SK-N-SH treated with all-trans-retinoic acid at 6 μM for 48 hours (cell line): ENCODE measurements at regions not wholly inside any gene's neighbourhood (a gene's known extent, or its start where the extent isn't known, plus 50 kb on each side); places are given as distances from the start of the nearest gene placed in this dataset.

Experiments used
- ATAC-seq: fragments of 200-7000 bp; cut with Tn5 transposase; 3 replicates; pipeline ENCODE4 v1.9.1; 2020; ENCODE audit warnings: mild to moderate bottlenecking, moderate library complexity
- ARNTL ChIP-seq: fragments of 450-650 bp; formaldehyde crosslinking; IDR thresholded peaks from 2 replicates; pipeline ENCODE4 v1.5.0; 2020; ENCODE audit warnings: low read depth, mild to moderate bottlenecking, moderate library complexity, borderline replicate concordance
- BACH2 ChIP-seq: fragments of 250-450 bp; sonication (Bioruptor Pico); IDR thresholded peaks from 2 replicates; pipeline ENCODE4 v1.9.0; 2021; ENCODE audit warnings: mild to moderate bottlenecking, borderline replicate concordance
- CREB5 ChIP-seq: fragments of 250-450 bp; sonication (Bioruptor Pico); IDR thresholded peaks from 2 replicates; pipeline ENCODE4 v1.5.1; 2020; ENCODE audit warnings: low read depth, mild to moderate bottlenecking, moderate library complexity
- CSDC2 ChIP-seq: fragments of 250-450 bp; sonication (Bioruptor Pico); IDR thresholded peaks from 2 replicates; pipeline ENCODE4 v1.5.0; 2020; ENCODE audit warnings: mild to moderate bottlenecking, moderate library complexity
- CSRNP3 ChIP-seq: fragments of 250-450 bp; sonication (Bioruptor Pico); IDR thresholded peaks from 2 replicates; pipeline ENCODE4 v1.5.1; 2021; ENCODE audit warnings: mild to moderate bottlenecking, moderate library complexity
- ESRRG ChIP-seq: fragments of 250-450 bp; sonication (Bioruptor Pico); IDR thresholded peaks from 2 replicates; pipeline ENCODE4 v1.6.1; 2021; ENCODE audit warnings: mild to moderate bottlenecking
- ISL1 ChIP-seq: fragments of 250-450 bp; sonication (Bioruptor Pico); IDR thresholded peaks from 2 replicates; pipeline ENCODE4 v2.1.2; 2022; ENCODE audit warnings: mild to moderate bottlenecking, moderate library complexity
- OSR1 ChIP-seq: fragments of 250-450 bp; sonication (Bioruptor Pico); IDR thresholded peaks from 2 replicates; pipeline ENCODE4 v1.8.0; 2022; ENCODE audit warnings: moderate library complexity, mild to moderate bottlenecking, inconsistent platforms
- PATZ1 ChIP-seq: fragments of 250-450 bp; sonication (Bioruptor Pico); IDR thresholded peaks from 2 replicates; pipeline ENCODE4 v1.8.0; 2020; ENCODE audit warnings: mild to moderate bottlenecking, moderate library complexity, borderline replicate concordance
- POU6F1 ChIP-seq: fragments of 250-450 bp; sonication (Bioruptor Pico); IDR thresholded peaks from 2 replicates; pipeline ENCODE4 v1.8.0; 2021; ENCODE audit warnings: low read depth, mild to moderate bottlenecking, moderate library complexity, borderline replicate concordance
- PPARA ChIP-seq: fragments of 250-450 bp; sonication (Bioruptor Pico); IDR thresholded peaks from 2 replicates; pipeline ENCODE4 v1.5.0; 2020; ENCODE audit warnings: mild to moderate bottlenecking, borderline replicate concordance
- RARB ChIP-seq: fragments of 250-450 bp; sonication (Bioruptor Pico); IDR thresholded peaks from 2 replicates; pipeline ENCODE4 v1.8.0; 2021; ENCODE audit warnings: mild to moderate bottlenecking, moderate library complexity
- SNAI2 ChIP-seq: fragments of 250-450 bp; sonication (Bioruptor Pico); IDR thresholded peaks from 2 replicates; pipeline ENCODE4 v1.5.0; 2020; ENCODE audit warnings: mild to moderate bottlenecking, moderate library complexity
- TCF4 ChIP-seq: fragments of 250-450 bp; sonication (Bioruptor Pico); IDR thresholded peaks from 2 replicates; pipeline ENCODE4 v1.8.0; 2021; ENCODE audit warnings: mild to moderate bottlenecking, moderate library complexity, borderline replicate concordance
- TOX ChIP-seq: fragments of 250-450 bp; sonication (Bioruptor Pico); IDR thresholded peaks from 2 replicates; pipeline ENCODE4 v1.8.0; 2021; ENCODE audit warnings: mild to moderate bottlenecking, moderate library complexity, borderline replicate concordance
- TSHZ2 ChIP-seq: fragments of 250-450 bp; sonication (Bioruptor Pico); IDR thresholded peaks from 2 replicates; pipeline ENCODE4 v1.5.0; 2020; ENCODE audit warnings: mild to moderate bottlenecking, moderate library complexity
- ZC3H10 ChIP-seq: fragments of 250-450 bp; sonication (Bioruptor Pico); IDR thresholded peaks from 2 replicates; pipeline ENCODE4 v1.5.1; 2021; ENCODE audit warnings: mild to moderate bottlenecking, moderate library complexity
- ZFP3 ChIP-seq: fragments of 250-450 bp; sonication (Bioruptor Pico); IDR thresholded peaks from 2 replicates; pipeline ENCODE4 v1.5.0; 2020; ENCODE audit warnings: mild to moderate bottlenecking, moderate library complexity
- ZFP30 ChIP-seq: fragments of 450-650 bp; formaldehyde crosslinking; IDR thresholded peaks from 2 replicates; pipeline ENCODE4 v1.5.0; 2022; ENCODE audit warnings: mild to moderate bottlenecking, moderate library complexity
- ZNF565 ChIP-seq: fragments of 450-650 bp; formaldehyde crosslinking; conservative IDR thresholded peaks from 2 replicates; pipeline ENCODE4 v1.5.0; 2020; ENCODE audit warnings: low read depth, mild to moderate bottlenecking, moderate library complexity

GRCh38 chr2:208579678-208580077 is 173.1 kb downstream of the PTH2R start:
- no peak for ATAC-seq
- TF ChIP-seq SNAI2 (CRISPR knock-in tag), result no peak
- no peak for TF ChIP-seq ISL1
- TF ChIP-seq CSRNP3 (CRISPR knock-in tag), result no peak
- TF ChIP-seq TCF4 (CRISPR knock-in tag), result no peak
- TF ChIP-seq BACH2 (CRISPR knock-in tag), result no peak
- TF ChIP-seq TOX (CRISPR knock-in tag), result no peak
- no peak for TF ChIP-seq OSR1
- no peak for TF ChIP-seq ZC3H10 (CRISPR knock-in tag)
- no peak for TF ChIP-seq ESRRG (CRISPR knock-in tag)
- TF ChIP-seq CSDC2, result no peak
- no peak for TF ChIP-seq ZFP3 (CRISPR knock-in tag)
- TF ChIP-seq TSHZ2 (CRISPR knock-in tag), result no peak
- no peak for TF ChIP-seq ZFP30 (CRISPR knock-in tag)

GRCh38 chr2:208584378-208584985 is 177.9 kb downstream of the PTH2R start:
- ATAC-seq, result no peak
- no peak for TF ChIP-seq POU6F1 (CRISPR knock-in tag)
- no peak for TF ChIP-seq CREB5 (CRISPR knock-in tag)
- no peak for TF ChIP-seq CSDC2
- TF ChIP-seq CSRNP3 (CRISPR knock-in tag), result no peak
- no peak for TF ChIP-seq PATZ1 (CRISPR knock-in tag)
- no peak for TF ChIP-seq BACH2 (CRISPR knock-in tag)
- no peak for TF ChIP-seq ZNF565
- TF ChIP-seq RARB (CRISPR knock-in tag), result no peak
- TF ChIP-seq ZFP30 (CRISPR knock-in tag), result no peak
- TF ChIP-seq ARNTL (CRISPR knock-in tag), result no peak
- TF ChIP-seq TSHZ2 (CRISPR knock-in tag), result no peak
- TF ChIP-seq OSR1, result no peak
- TF ChIP-seq ZC3H10 (CRISPR knock-in tag), result no peak
- TF ChIP-seq TOX (CRISPR knock-in tag), result no peak
- no peak for TF ChIP-seq PPARA
- TF ChIP-seq ISL1, result no peak
